A549 (cell line): ENCODE measurements at regions not wholly inside any gene's neighbourhood (a gene's known extent, or its start where the extent isn't known, plus 50 kb on each side); places are given as distances from the start of the nearest gene placed in this dataset.

Source experiments
- ESRRA ChIP-seq: fragments of 150-350 bp; IDR thresholded peaks from 2 replicates; pipeline ENCODE4 v1.6.1; 2014; ENCODE audit warnings: mild to moderate bottlenecking, low read length, borderline replicate concordance
- POLR2A ChIP-seq: IDR thresholded peaks from 2 replicates; pipeline ENCODE4 v1.6.1; 2012; ENCODE audit warnings: mild to moderate bottlenecking, low read length

DNA sequence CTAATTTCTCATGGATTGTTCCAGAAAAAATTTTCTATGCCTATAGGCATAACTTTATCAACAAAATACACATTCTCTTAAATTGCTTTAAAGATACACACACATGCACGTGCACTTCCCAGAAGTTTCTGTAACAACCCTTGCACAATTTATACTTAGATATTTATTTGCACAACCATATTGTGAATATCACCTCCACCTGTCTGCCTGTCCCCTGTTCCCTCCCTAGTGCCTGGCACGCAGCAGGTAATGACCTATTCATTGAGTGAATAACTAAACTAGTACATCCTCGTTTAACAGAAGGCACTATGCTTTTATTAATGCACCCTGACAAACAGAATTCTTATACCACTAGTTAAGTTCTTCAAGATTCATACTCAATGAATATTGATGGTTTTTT is 198.9 kb downstream of the BCAS1 start:
- TF ChIP-seq POLR2A (no peak), ESRRA (no peak)
